SK-N-SH treated with all-trans-retinoic acid at 6 μM for 48 hours (cell line): ENCODE measurements at regions not wholly inside any gene's neighbourhood (a gene's known extent, or its start where the extent isn't known, plus 50 kb on each side); places are given as distances from the start of the nearest gene placed in this dataset.

Source experiments
- ATAC-seq: fragments of 200-7000 bp; cut with Tn5 transposase; 3 replicates; pipeline ENCODE4 v1.9.1; 2020; ENCODE audit warnings: mild to moderate bottlenecking, moderate library complexity
- ARNTL ChIP-seq: fragments of 450-650 bp; formaldehyde crosslinking; IDR thresholded peaks from 2 replicates; pipeline ENCODE4 v1.5.0; 2020; ENCODE audit warnings: low read depth, mild to moderate bottlenecking, moderate library complexity, borderline replicate concordance
- BACH2 ChIP-seq: fragments of 250-450 bp; sonication (Bioruptor Pico); IDR thresholded peaks from 2 replicates; pipeline ENCODE4 v1.9.0; 2021; ENCODE audit warnings: mild to moderate bottlenecking, borderline replicate concordance
- CREB5 ChIP-seq: fragments of 250-450 bp; sonication (Bioruptor Pico); IDR thresholded peaks from 2 replicates; pipeline ENCODE4 v1.5.1; 2020; ENCODE audit warnings: low read depth, mild to moderate bottlenecking, moderate library complexity
- CSDC2 ChIP-seq: fragments of 250-450 bp; sonication (Bioruptor Pico); IDR thresholded peaks from 2 replicates; pipeline ENCODE4 v1.5.0; 2020; ENCODE audit warnings: mild to moderate bottlenecking, moderate library complexity
- CSRNP3 ChIP-seq: fragments of 250-450 bp; sonication (Bioruptor Pico); IDR thresholded peaks from 2 replicates; pipeline ENCODE4 v1.5.1; 2021; ENCODE audit warnings: mild to moderate bottlenecking, moderate library complexity
- GLIS3 ChIP-seq: fragments of 250-450 bp; sonication (Bioruptor Pico); IDR thresholded peaks from 2 replicates; pipeline ENCODE4 v1.5.0; 2020; ENCODE audit warnings: mild to moderate bottlenecking, moderate library complexity
- ISL1 ChIP-seq: fragments of 250-450 bp; sonication (Bioruptor Pico); IDR thresholded peaks from 2 replicates; pipeline ENCODE4 v2.1.2; 2022; ENCODE audit warnings: mild to moderate bottlenecking, moderate library complexity
- OSR1 ChIP-seq: fragments of 250-450 bp; sonication (Bioruptor Pico); IDR thresholded peaks from 2 replicates; pipeline ENCODE4 v1.8.0; 2022; ENCODE audit warnings: moderate library complexity, mild to moderate bottlenecking, inconsistent platforms
- PATZ1 ChIP-seq: fragments of 250-450 bp; sonication (Bioruptor Pico); IDR thresholded peaks from 2 replicates; pipeline ENCODE4 v1.8.0; 2020; ENCODE audit warnings: mild to moderate bottlenecking, moderate library complexity, borderline replicate concordance
- POU6F1 ChIP-seq: fragments of 250-450 bp; sonication (Bioruptor Pico); IDR thresholded peaks from 2 replicates; pipeline ENCODE4 v1.8.0; 2021; ENCODE audit warnings: low read depth, mild to moderate bottlenecking, moderate library complexity, borderline replicate concordance
- PPARA ChIP-seq: fragments of 250-450 bp; sonication (Bioruptor Pico); IDR thresholded peaks from 2 replicates; pipeline ENCODE4 v1.5.0; 2020; ENCODE audit warnings: mild to moderate bottlenecking, borderline replicate concordance
- RARB ChIP-seq: fragments of 250-450 bp; sonication (Bioruptor Pico); IDR thresholded peaks from 2 replicates; pipeline ENCODE4 v1.8.0; 2021; ENCODE audit warnings: mild to moderate bottlenecking, moderate library complexity
- TCF4 ChIP-seq: fragments of 250-450 bp; sonication (Bioruptor Pico); IDR thresholded peaks from 2 replicates; pipeline ENCODE4 v1.8.0; 2021; ENCODE audit warnings: mild to moderate bottlenecking, moderate library complexity, borderline replicate concordance
- TOX ChIP-seq: fragments of 250-450 bp; sonication (Bioruptor Pico); IDR thresholded peaks from 2 replicates; pipeline ENCODE4 v1.8.0; 2021; ENCODE audit warnings: mild to moderate bottlenecking, moderate library complexity, borderline replicate concordance
- TSHZ2 ChIP-seq: fragments of 250-450 bp; sonication (Bioruptor Pico); IDR thresholded peaks from 2 replicates; pipeline ENCODE4 v1.5.0; 2020; ENCODE audit warnings: mild to moderate bottlenecking, moderate library complexity
- ZC3H10 ChIP-seq: fragments of 250-450 bp; sonication (Bioruptor Pico); IDR thresholded peaks from 2 replicates; pipeline ENCODE4 v1.5.1; 2021; ENCODE audit warnings: mild to moderate bottlenecking, moderate library complexity
- ZFP3 ChIP-seq: fragments of 250-450 bp; sonication (Bioruptor Pico); IDR thresholded peaks from 2 replicates; pipeline ENCODE4 v1.5.0; 2020; ENCODE audit warnings: mild to moderate bottlenecking, moderate library complexity
- ZFP30 ChIP-seq: fragments of 450-650 bp; formaldehyde crosslinking; IDR thresholded peaks from 2 replicates; pipeline ENCODE4 v1.5.0; 2022; ENCODE audit warnings: mild to moderate bottlenecking, moderate library complexity
- ZNF565 ChIP-seq: fragments of 450-650 bp; formaldehyde crosslinking; conservative IDR thresholded peaks from 2 replicates; pipeline ENCODE4 v1.5.0; 2020; ENCODE audit warnings: low read depth, mild to moderate bottlenecking, moderate library complexity
- ZNF70 ChIP-seq: fragments of 450-650 bp; formaldehyde crosslinking; IDR thresholded peaks from 2 replicates; pipeline ENCODE4 v1.5.0; 2020; ENCODE audit warnings: mild to moderate bottlenecking, moderate library complexity
- ZNF8 ChIP-seq: fragments of 450-650 bp; formaldehyde crosslinking; IDR thresholded peaks from 2 replicates; pipeline ENCODE4 v1.5.0; 2020; ENCODE audit warnings: mild to moderate bottlenecking, moderate library complexity

GRCh38 chr6:116990679-116991078, 113.6 kb downstream of the RFX6 start:
- no peak for TF ChIP-seq ZFP3 (CRISPR knock-in tag)
- TF ChIP-seq CSDC2 (CRISPR knock-in tag), result no peak
- no peak for TF ChIP-seq ZNF70
- no peak for TF ChIP-seq OSR1 (CRISPR knock-in tag)
- no peak for TF ChIP-seq ZNF565 (CRISPR knock-in tag)
- no peak for TF ChIP-seq GLIS3 (CRISPR knock-in tag)
- TF ChIP-seq BACH2, result no peak
- no peak for TF ChIP-seq TSHZ2 (CRISPR knock-in tag)
- TF ChIP-seq CREB5 (CRISPR knock-in tag), result no peak
- TF ChIP-seq ISL1 (CRISPR knock-in tag), result no peak
- ATAC-seq, result no peak

- TF ChIP-seq TCF4 (CRISPR knock-in tag) (no peak), CREB5 (CRISPR knock-in tag) (no peak)
- ATAC-seq, result no peak
Measured at GRCh38 chr6:116992546-116992945, 115.5 kb downstream of the RFX6 start.

GRCh38 chr6:116994447-116994846, 117.4 kb downstream of the RFX6 start:
- ATAC-seq, result no peak
- TF ChIP-seq RARB (CRISPR knock-in tag) (no peak), PPARA (CRISPR knock-in tag) (no peak), ZFP3 (CRISPR knock-in tag) (no peak), BACH2 (no peak), ZFP30 (CRISPR knock-in tag) (no peak), ZNF8 (CRISPR knock-in tag) (no peak), CREB5 (CRISPR knock-in tag) (no peak), TCF4 (CRISPR knock-in tag) (no peak), GLIS3 (CRISPR knock-in tag) (no peak), ZC3H10 (CRISPR knock-in tag) (no peak), TSHZ2 (CRISPR knock-in tag) (no peak), OSR1 (CRISPR knock-in tag) (no peak), PATZ1 (no peak), CSRNP3 (CRISPR knock-in tag) (no peak), ZNF565 (CRISPR knock-in tag) (no peak), ARNTL (no peak), TOX (no peak), ZNF70 (no peak), POU6F1 (CRISPR knock-in tag) (no peak)
